GM23338 (cell line): ENCODE measurements at regions not wholly inside any gene's neighbourhood (a gene's known extent, or its start where the extent isn't known, plus 50 kb on each side); places are given as distances from the start of the nearest gene placed in this dataset.
A peak's percentile ranks its signal among the peaks of the same experiment; 100 is the strongest.

Experiments used
- ATAC-seq: fragments of 200-7000 bp; cut with Tn5 transposase; 3 replicates; pipeline ENCODE4 v1.9.1; 2020
- DNase-seq: peaks from one replicate; pipeline ENCODE4 v3.0.0-alpha.2; 2015; ENCODE audit warnings: low spot score
- H2AFZ ChIP-seq: fragments of 200-600 bp; sonication (generic); 2 replicates; pipeline ENCODE4 v1.8.0; 2016; ENCODE audit warnings: antibody characterized with exemption, mild to moderate bottlenecking, moderate library complexity
- H3F3A ChIP-seq: fragments of 200-600 bp; sonication (generic); replicated peaks from 2 replicates; pipeline ENCODE4 v1.8.0; 2017; ENCODE audit warnings: antibody characterized with exemption, mixed run types, low read depth
- H3K27ac ChIP-seq: fragments of 200-600 bp; sonication (generic); 2 replicates; pipeline ENCODE4 v1.6.1; 2016; ENCODE audit warnings: low read depth
- H3K27me3 ChIP-seq: fragments of 200-600 bp; sonication (generic); 2 replicates; pipeline ENCODE4 v1.8.0; 2016; ENCODE audit warnings: mild to moderate bottlenecking, mixed run types, moderate library complexity; ENCODE audit not compliant: insufficient read depth
- H3K36me3 ChIP-seq: fragments of 200-600 bp; sonication (generic); 2 replicates; pipeline ENCODE4 v1.8.0; 2016; ENCODE audit warnings: mild to moderate bottlenecking; ENCODE audit not compliant: insufficient read depth
- H3K4me1 ChIP-seq: fragments of 200-600 bp; sonication (generic); 2 replicates; pipeline ENCODE4 v1.8.0; 2016; ENCODE audit warnings: mild to moderate bottlenecking, moderate library complexity; ENCODE audit not compliant: insufficient read depth
- H3K4me2 ChIP-seq: fragments of 200-600 bp; sonication (generic); 2 replicates; pipeline ENCODE4 v1.7.1; 2017; ENCODE audit warnings: mixed run types
- H3K4me3 ChIP-seq: fragments of 200-600 bp; sonication (generic); 2 replicates; pipeline ENCODE4 v1.6.1; 2016; ENCODE audit warnings: mixed run types
- H3K79me2 ChIP-seq: fragments of 200-600 bp; sonication (generic); replicated peaks from 2 replicates; pipeline ENCODE4 v1.8.0; 2017; ENCODE audit warnings: mild to moderate bottlenecking; ENCODE audit not compliant: insufficient read depth
- H3K9me2 ChIP-seq: fragments of 200-600 bp; sonication (generic); 2 replicates; pipeline ENCODE4 v1.8.0; 2017; ENCODE audit not compliant: insufficient read depth
- H4K20me1 ChIP-seq: fragments of 200-600 bp; sonication (generic); replicated peaks from 2 replicates; pipeline ENCODE4 v1.8.0; 2017; ENCODE audit warnings: mild to moderate bottlenecking; ENCODE audit not compliant: insufficient read depth
- H3K27ac Mint-ChIP-seq: 2 replicates; pipeline ENCODE4 v1.8.0; 2020; ENCODE audit warnings: inconsistent platforms, mild to moderate bottlenecking, moderate library complexity, mixed read lengths
- H3K27me3 Mint-ChIP-seq: 3 replicates; pipeline ENCODE4 v1.8.0; 2022; ENCODE audit warnings: low read depth, mild to moderate bottlenecking, moderate library complexity, mixed read lengths, inconsistent platforms; ENCODE audit not compliant: insufficient read depth, poor library complexity
- H3K36me3 Mint-ChIP-seq: 3 replicates; pipeline ENCODE4 v1.8.0; 2021; ENCODE audit warnings: low read depth, mild to moderate bottlenecking, inconsistent platforms, moderate library complexity, mixed read lengths
- H3K4me1 Mint-ChIP-seq: 3 replicates; pipeline ENCODE4 v1.8.0; 2020; ENCODE audit warnings: mild to moderate bottlenecking, inconsistent platforms, mixed read lengths
- H3K4me3 Mint-ChIP-seq: 3 replicates; pipeline ENCODE4 v1.8.0; 2021; ENCODE audit warnings: moderate library complexity, mild to moderate bottlenecking, inconsistent platforms, mixed read lengths
- H3K9me3 Mint-ChIP-seq: 3 replicates; pipeline ENCODE4 v1.8.0; 2020; ENCODE audit warnings: moderate library complexity, mild to moderate bottlenecking, inconsistent platforms, mixed read lengths
- EZH2 ChIP-seq: fragments of 200-600 bp; sonication (generic); IDR thresholded peaks from one replicate; pipeline ENCODE4 v1.8.0; 2017; ENCODE audit warnings: antibody characterized with exemption, mild to moderate bottlenecking, low read depth; ENCODE audit not compliant: unreplicated experiment
- JUNB ChIP-seq: IDR thresholded peaks from one replicate; pipeline ENCODE4 v1.6.1; 2016; ENCODE audit warnings: antibody characterized with exemption; ENCODE audit not compliant: unreplicated experiment
- NANOG ChIP-seq: IDR thresholded peaks from 2 replicates; pipeline ENCODE4 v1.6.1; 2016; ENCODE audit warnings: antibody characterized with exemption, borderline replicate concordance
- ZNF114 ChIP-seq: fragments of 250-450 bp; sonication (Bioruptor Pico); IDR thresholded peaks from 2 replicates; pipeline ENCODE4 v1.5.0; 2020; ENCODE audit warnings: mild to moderate bottlenecking, moderate library complexity
- ZNF462 ChIP-seq: fragments of 250-450 bp; sonication (Bioruptor Pico); IDR thresholded peaks from 2 replicates; pipeline ENCODE4 v1.5.0; 2020; ENCODE audit warnings: mild to moderate bottlenecking, moderate library complexity
- TF ChIP-seq, protein P1 (sequence below): IDR thresholded peaks from 2 replicates; pipeline ENCODE4 v1.6.1; 2016; ENCODE audit warnings: antibody characterized with exemption

DNA sequence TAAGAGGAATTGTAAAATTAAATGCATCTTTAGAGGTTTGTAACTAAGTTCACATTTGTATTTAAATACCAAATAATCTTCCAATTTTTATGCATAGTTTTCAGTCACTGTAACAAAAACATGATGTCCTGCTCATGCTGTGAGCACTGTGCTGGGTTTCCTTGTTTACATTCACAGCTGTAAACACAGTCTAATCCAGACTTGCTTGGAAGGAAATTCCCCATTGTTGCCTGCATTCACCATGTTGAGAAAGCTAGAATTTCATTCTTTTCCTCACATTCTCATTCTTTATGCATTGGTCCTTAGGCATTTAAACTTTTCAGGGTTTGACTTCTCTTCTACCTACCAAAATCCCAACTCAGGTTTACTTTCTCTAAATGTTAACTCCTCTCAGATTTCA, 242.0 kb upstream of the TBX18 start:
- Histone ChIP-seq H3K4me3 (peak overlapping the region; percentile 31), H3K4me2 (peak overlapping the region; percentile 71), H3K79me2 (no peaks in the 10 kb centered on the region), H3K27ac (peak overlapping the region; percentile 84), H3K36me3 (no peaks in the 10 kb centered on the region), H3K27me3 (no peaks in the 10 kb centered on the region), H2AFZ (no peak overlapping the region), H4K20me1 (no peaks in the 10 kb centered on the region), H3F3A (peaks cover 3% of the 10 kb centered on the region; the same call in 1 of the 2 replicates), H3K4me1 (peaks cover 41% of the 10 kb centered on the region), H3K9me2 (peaks cover 20% of the 10 kb centered on the region)
- TF ChIP-seq ZNF114 (CRISPR knock-in tag) (no peak), EZH2 (no peak), JUNB (no peak), ZNF462 (CRISPR knock-in tag) (no peak), NANOG (0 out of 2 replicates have a peak, but pooled peaks have one; percentile 65)
- TF ChIP-seq, protein P1, sequence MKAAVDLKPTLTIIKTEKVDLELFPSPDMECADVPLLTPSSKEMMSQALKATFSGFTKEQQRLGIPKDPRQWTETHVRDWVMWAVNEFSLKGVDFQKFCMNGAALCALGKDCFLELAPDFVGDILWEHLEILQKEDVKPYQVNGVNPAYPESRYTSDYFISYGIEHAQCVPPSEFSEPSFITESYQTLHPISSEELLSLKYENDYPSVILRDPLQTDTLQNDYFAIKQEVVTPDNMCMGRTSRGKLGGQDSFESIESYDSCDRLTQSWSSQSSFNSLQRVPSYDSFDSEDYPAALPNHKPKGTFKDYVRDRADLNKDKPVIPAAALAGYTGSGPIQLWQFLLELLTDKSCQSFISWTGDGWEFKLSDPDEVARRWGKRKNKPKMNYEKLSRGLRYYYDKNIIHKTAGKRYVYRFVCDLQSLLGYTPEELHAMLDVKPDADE: no peak
- Mint-ChIP-seq H3K27ac (peak overlapping the region; percentile 88), H3K9me3 (no peaks in the 10 kb centered on the region), H3K27me3 (peaks cover 1% of the 10 kb centered on the region), H3K4me1 (peaks cover 52% of the 10 kb centered on the region), H3K4me3 (peak overlapping the region; percentile 12; the same call in 2 of the 3 replicates), H3K36me3 (peaks cover 7% of the 10 kb centered on the region; the same call in 1 of the 3 replicates)
- ATAC-seq: peak; percentile 91
- DNase-seq: peak; percentile 42
